Motor neuron (in vitro differentiated cells): ENCODE measurements at regions not wholly inside any gene's neighbourhood (a gene's known extent, or its start where the extent isn't known, plus 50 kb on each side); places are given as distances from the start of the nearest gene placed in this dataset.

Experiments
- ATAC-seq, 8 experiments: fragments of 200-7000 bp; cut with Tn5 transposase; replicated peaks in 6 of 8; 2 replicates each; pipeline ENCODE4 v1.8.0; 2021; ENCODE audit warnings: mild to moderate bottlenecking in 8 of 8, moderate library complexity in 8 of 8
- H3K27ac ChIP-seq, 2 donors: fragments of 250-450 bp; sonication (Bioruptor Pico); 2 replicates each; pipeline ENCODE4 v1.9.0; 2021; ENCODE audit warnings: antibody characterized with exemption in 2 of 2, mild to moderate bottlenecking in 2 of 2, moderate library complexity in 1 of 2
- H3K4me1 ChIP-seq, 2 donors: fragments of 250-450 bp; sonication (Bioruptor Pico); replicated peaks in 1 of 2; 2 replicates each; pipeline ENCODE4 v1.6.1; 2021; ENCODE audit warnings: antibody characterized with exemption in 2 of 2, mild to moderate bottlenecking in 2 of 2, moderate library complexity in 1 of 2
- H3K4me3 ChIP-seq, 5 donors: fragments of 250-450 bp; sonication (Bioruptor Pico); 2 replicates each; pipeline ENCODE4 v1.9.0; 2021; ENCODE audit warnings: antibody characterized with exemption in 5 of 5, mild to moderate bottlenecking in 5 of 5, moderate library complexity in 4 of 5
- WGBS, 10 experiments: fragments of 450-650 bp; shearing (Covaris generic); methylation state at CpG; one replicate each; pipeline ENCODE4 v1.0.0; 2022; 5-methylcytosine and 5-hydroxymethylcytosine counted together
- in situ Hi-C, 9 experiments: fragments of 400-800 bp; cut with MboI; loops; one replicate each; pipeline ENCODE4 v1.15.0; 2021; ENCODE audit warnings: low sequenced_read_pairs in 9 of 9, low pct_unique_long_range_greater_than_20kb in 2 of 9; ENCODE audit not compliant: unreplicated experiment in 9 of 9

DNA sequence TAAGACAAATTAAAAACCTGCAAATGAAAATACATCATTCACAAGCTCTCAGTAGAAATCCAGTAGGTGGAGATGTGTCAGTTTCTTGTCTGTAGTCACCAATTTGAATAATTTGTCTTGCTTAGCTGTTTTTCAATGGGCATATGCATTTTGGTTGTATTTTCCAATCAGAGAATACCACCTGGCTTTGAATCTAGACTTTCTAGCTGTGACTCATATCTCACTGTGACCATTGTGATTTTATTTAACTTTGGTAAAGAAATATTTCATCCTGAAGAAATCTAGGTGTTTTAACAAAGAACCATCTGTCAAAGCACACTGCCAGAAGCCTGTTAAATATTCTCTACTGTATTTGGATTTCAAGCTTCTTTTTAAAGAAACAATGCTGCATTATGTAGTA lies 1650.6 kb upstream of the IGFBP7 start:
- H3K4me1 ChIP-seq: no peaks in the 10 kb centered on the region
- no peak for ATAC-seq
- in situ Hi-C loops: no loop called here
- no peak overlapping the region for H3K27ac ChIP-seq
- H3K4me3 ChIP-seq: no peak overlapping the region

DNA sequence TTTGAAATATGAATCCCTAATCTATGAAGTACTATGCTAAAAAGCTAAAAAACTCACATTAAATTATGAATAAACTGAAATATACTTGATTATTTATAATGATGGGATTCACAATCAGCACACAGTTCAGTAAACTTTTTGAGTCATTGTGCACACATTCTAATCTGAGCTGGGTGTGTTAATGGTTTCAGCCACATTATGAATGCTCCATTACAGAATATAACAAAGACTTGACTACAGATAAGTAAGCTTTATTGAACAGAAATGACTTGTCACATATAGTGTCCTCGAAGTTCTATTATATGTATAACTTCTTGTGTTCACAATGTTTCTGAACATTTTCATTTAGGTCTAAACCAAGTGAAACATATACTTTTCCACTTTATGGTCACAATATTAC lies 1649.9 kb upstream of the IGFBP7 start:
- no peak overlapping the region for H3K4me3 ChIP-seq
- H3K27ac ChIP-seq: no peak overlapping the region
- H3K4me1 ChIP-seq: no peaks in the 10 kb centered on the region
- ATAC-seq: no peak
- 0 to 82% (median 38%) methylated on average over 1 of the region's 1 CpG; no CpG with 5 or more reads in 3 of the 10 experiments for WGBS, 10 experiments
- in situ Hi-C loops: no loop called here

DNA sequence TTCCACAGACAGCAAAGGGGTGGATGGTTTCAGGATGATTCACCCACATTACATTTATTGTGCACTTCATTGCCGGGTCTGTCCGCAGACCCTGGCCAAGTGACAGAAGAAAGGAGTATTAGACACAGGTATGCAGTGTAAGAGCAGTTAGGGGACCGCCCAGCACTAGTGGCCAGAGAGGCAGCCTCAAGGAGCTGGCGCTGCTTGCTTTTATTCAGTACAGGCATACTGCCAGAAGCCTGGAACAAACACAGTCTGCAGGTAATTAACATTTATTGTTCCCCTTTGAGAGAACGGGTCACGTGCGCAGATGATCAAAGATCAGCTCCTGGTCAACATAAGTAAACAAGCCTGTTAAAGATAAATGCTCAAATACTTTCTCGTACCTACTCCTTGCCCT lies 1639.0 kb upstream of the IGFBP7 start:
- Histone ChIP-seq H3K27ac (no peak overlapping the region), H3K4me1 (no peaks in the 10 kb centered on the region), H3K4me3 (no peak overlapping the region)
- in situ Hi-C loops: no loop called here
- peak in 1 of 8 experiments; percentile 76 for ATAC-seq
- 0 to 100% (median 75%) methylated on average over 2 to 6 of the region's 8 CpGs for WGBS, 10 experiments

- Histone ChIP-seq H3K27ac (no peak overlapping the region), H3K4me3 (no peak overlapping the region), H3K4me1 (peaks cover 0 to 11% of the 10 kb centered on the region in 2 donors)
- no peak for ATAC-seq
- in situ Hi-C loops: no loop called here
Observed at GRCh38 chr4:58740897-58741296, 1630.7 kb upstream of the IGFBP7 start.

DNA sequence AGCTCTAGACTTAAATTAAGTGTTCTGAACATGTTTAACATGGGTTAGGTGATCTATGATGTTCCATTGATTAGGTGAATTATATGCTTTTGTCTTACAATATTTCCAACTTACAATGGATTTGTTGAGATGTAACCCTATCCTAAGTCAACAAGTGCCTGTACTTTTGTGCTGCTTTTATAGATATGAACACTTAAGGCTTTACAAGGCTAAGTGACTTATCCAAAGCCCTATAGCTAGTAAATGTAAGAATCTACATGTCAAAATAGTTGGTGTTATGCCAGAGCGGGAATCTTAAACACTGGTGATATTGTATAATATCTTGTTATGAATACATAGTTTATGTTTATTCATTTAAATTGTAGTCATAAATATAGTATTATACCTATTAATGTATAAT lies 1629.1 kb upstream of the IGFBP7 start:
- in situ Hi-C loops: no loop called here
- H3K27ac ChIP-seq: no peak overlapping the region
- H3K4me3 ChIP-seq: no peak overlapping the region
- H3K4me1 ChIP-seq: peaks cover 1 to 15% of the 10 kb centered on the region in 2 donors
- no peak for ATAC-seq
- WGBS, 10 experiments: 50 to 100% (median 100%) methylated on average over 1 of the region's 1 CpG; no CpG with 5 or more reads in 3 of the 10 experiments

GRCh38 chr4:58738375-58738774 lies 1628.2 kb upstream of the IGFBP7 start:
- in situ Hi-C loops: no loop called here
- H3K4me1 ChIP-seq: peaks cover 5 to 15% of the 10 kb centered on the region in 2 donors
- no peak overlapping the region for H3K4me3 ChIP-seq
- H3K27ac ChIP-seq: no peak overlapping the region
- peak in 4 of 8 experiments; percentile 34 to 78 (median 70) for ATAC-seq

DNA sequence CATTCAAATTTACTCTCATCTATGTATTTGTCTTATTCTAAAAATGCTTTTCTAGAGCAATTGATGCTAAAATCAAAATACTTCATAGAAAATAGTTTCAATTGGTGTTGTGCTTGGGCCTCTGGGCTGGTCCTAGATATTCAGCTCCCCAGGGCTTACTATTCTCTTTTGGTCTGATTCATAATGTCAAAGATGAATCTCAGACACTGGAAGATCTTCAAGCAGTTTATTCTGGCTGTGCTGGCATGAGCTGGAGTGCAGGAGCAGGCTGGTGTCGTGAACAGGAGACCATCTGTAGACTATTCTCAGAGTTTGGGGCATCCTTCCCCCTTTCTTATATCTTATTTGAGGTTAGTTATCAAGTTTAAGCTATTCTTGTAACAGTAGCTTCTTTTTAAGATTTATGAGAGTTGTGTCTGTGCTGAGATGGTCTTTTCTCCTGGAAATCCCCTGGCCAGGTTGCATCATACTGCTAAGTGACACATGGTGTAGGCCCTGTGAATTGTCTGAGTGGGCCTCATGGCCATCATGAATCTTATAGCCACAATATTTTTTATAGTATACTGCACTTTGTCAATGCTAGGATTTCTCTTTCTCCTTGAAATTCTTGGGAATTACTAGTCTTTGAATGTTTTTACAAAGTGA lies 1624.0 kb upstream of the IGFBP7 start:
- Histone ChIP-seq H3K4me3 (no peak overlapping the region), H3K27ac (no peak overlapping the region), H3K4me1 (peaks cover 5 to 18% of the 10 kb centered on the region in 2 donors)
- WGBS, 10 experiments: 0 to 100% (median 35%) methylated on average over 1 of the region's 1 CpG; no CpG with 5 or more reads in 4 of the 10 experiments
- peak in 5 of 8 experiments; percentile 64 to 96 (median 81) for ATAC-seq
- in situ Hi-C loops: no loop called here

GRCh38 chr4:58732973-58733372 lies 1622.8 kb upstream of the IGFBP7 start:
- in situ Hi-C loops: no loop called here
- H3K4me3 ChIP-seq: no peak overlapping the region
- ATAC-seq: no peak
- peaks cover 5 to 9% of the 10 kb centered on the region in 2 donors for H3K4me1 ChIP-seq
- H3K27ac ChIP-seq: no peak overlapping the region
- 80 to 100% (median 100%) methylated on average over 2 of the region's 2 CpGs; no CpG with 5 or more reads in 5 of the 10 experiments for WGBS, 10 experiments

DNA sequence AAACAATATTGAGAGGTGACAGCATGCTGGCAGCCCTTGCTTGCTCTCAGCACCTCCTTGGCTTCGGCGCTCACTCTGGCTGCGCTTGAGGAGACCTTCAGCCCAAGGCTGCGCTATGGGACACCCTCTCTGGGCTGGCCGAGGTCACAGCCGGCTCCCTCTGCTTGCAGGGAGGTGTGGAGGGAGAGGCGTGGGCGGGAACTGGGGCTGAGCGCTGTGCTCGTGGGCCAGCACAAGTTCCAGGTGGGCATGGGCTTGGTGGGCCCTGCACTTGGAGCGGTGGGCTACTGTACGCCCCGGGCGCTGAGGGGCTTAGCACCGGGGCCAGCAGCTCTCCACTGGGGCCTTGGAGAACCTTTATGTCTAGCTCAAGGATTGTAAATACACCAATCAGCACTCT lies 1613.8 kb upstream of the IGFBP7 start:
- WGBS, 10 experiments: 20 to 96% (median 62%) methylated on average over 2 to 4 of the region's 15 CpGs; no CpG with 5 or more reads in 6 of the 10 experiments
- in situ Hi-C loops: no loop called here
- Histone ChIP-seq H3K27ac (no peak overlapping the region), H3K4me1 (no peaks in the 10 kb centered on the region), H3K4me3 (no peak overlapping the region)
- no peak for ATAC-seq

DNA sequence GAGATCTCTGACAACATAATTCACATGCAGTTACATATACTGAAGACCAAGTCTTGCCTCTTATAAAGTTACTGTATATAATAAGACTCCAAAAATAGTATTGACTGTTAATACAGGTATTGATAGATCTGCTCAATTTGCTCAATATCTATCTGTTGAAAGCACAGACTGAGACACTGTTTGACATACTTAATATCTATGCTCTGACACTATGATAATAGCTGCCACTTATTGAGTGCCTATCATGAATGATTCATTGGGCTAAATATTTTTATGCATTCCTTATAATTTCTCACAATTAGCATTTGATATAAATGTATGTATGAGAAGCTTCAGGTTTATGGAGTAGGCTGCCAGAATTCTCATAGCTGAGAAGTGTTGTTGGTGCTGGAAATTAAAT lies 1600.9 kb upstream of the IGFBP7 start:
- Histone ChIP-seq H3K4me3 (no peak overlapping the region), H3K27ac (no peak overlapping the region), H3K4me1 (no peaks in the 10 kb centered on the region)
- no peak for ATAC-seq
- in situ Hi-C loops: no loop called here

- in situ Hi-C loops: no loop called here
- WGBS, 10 experiments: 0 to 100% (median 67%) methylated on average over 1 of the region's 1 CpG; no CpG with 5 or more reads in 1 of the 10 experiments
- H3K4me1 ChIP-seq: no peaks in the 10 kb centered on the region
- no peak overlapping the region for H3K4me3 ChIP-seq
- ATAC-seq: no peak
- H3K27ac ChIP-seq: no peak overlapping the region
Observed at GRCh38 chr4:58688568-58688967, 1578.4 kb upstream of the IGFBP7 start.

DNA sequence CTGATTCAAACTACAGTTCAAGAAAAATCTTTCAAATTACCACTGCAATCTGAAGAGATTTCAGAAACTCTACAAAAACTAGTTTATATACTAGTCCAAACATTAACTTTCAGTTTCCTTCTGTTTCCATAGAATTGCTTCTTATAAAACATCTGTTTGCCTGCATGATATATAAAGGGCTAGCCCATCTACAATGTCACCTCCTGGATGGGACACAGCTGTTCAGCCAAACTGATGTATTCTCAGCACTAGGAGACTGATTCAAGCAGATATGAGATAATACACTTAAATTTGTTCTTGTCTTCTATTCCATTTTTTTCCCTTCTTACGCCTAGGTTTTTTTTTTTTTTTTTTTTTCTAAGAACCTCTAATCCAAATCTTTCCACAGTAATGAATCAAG lies 1569.7 kb upstream of the IGFBP7 start:
- Histone ChIP-seq H3K4me1 (no peaks in the 10 kb centered on the region), H3K27ac (no peak overlapping the region), H3K4me3 (no peak overlapping the region)
- in situ Hi-C loops: no loop called here
- 0 to 100% (median 61%) methylated on average over 1 of the region's 1 CpG; no CpG with 5 or more reads in 2 of the 10 experiments for WGBS, 10 experiments
- ATAC-seq: no peak

- ATAC-seq: no peak
- Histone ChIP-seq H3K4me1 (no peaks in the 10 kb centered on the region), H3K27ac (no peak overlapping the region), H3K4me3 (no peak overlapping the region)
- in situ Hi-C loops: no loop called here
- WGBS, 10 experiments: 0 to 100% (median 86%) methylated on average over 1 to 2 of the region's 2 CpGs; no CpG with 5 or more reads in 1 of the 10 experiments
Observed at GRCh38 chr4:58679051-58679450, 1568.9 kb upstream of the IGFBP7 start.

DNA sequence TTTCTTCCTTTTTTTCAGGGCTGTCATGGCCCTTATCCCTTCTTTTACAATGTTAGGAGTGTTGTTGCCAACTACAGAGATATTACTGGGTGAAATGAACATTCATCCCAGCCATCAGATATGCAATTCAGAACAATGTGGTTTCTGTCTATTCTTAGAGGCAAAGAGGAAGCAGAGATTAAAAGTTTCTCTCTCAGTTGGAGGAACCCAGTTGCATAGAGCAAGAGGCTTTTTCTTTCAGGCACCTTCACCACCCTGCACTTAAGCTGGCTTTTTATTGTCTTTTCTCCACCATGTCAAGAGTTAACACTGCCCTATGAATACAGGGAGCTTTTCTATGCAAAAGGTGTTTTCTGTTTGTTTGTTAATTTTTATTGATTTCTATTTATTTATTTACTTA lies 1559.6 kb upstream of the IGFBP7 start:
- no peak overlapping the region for H3K4me3 ChIP-seq
- no peak overlapping the region for H3K27ac ChIP-seq
- no peak for ATAC-seq
- H3K4me1 ChIP-seq: no peaks in the 10 kb centered on the region
- in situ Hi-C loops: no loop called here
